GM19351 (cell line): ENCODE measurements at regions not wholly inside any gene's neighbourhood (a gene's known extent, or its start where the extent isn't known, plus 50 kb on each side); places are given as distances from the start of the nearest gene placed in this dataset.
A peak's percentile ranks its signal among the peaks of the same experiment; 100 is the strongest.
"Not testable (repeated sequence)": the region's sequence is repeated elsewhere in the genome, so short reads cannot be mapped to it uniquely, and the experiment has no call there.

Experiments used
- ATAC-seq: cut with Tn5 transposase; IDR thresholded peaks from one replicate; pipeline ENCODE4 v1.9.1; 2021; ENCODE audit warnings: mild to moderate bottlenecking, moderate library complexity; ENCODE audit not compliant: unreplicated experiment

DNA sequence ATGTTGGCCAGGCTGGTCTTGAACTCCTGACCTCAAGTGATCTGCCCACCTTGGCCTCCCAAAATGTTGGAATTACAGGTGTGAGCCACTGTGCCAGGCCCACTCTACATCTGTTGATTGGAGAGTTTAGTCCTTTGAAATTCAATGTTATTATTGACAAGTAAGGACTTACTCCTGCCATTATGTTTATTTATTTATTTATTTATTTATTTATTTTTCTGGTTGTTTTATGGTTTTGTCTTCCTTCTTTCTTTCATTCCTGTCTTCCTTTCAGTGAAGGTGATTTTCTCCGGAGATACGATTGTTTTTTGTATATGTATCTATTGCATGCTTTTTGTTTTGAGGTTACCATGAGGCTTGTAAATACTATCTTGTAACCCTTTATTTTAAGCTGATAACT lies 602.6 kb downstream of the EPM2A start:
- no peak for ATAC-seq

DNA sequence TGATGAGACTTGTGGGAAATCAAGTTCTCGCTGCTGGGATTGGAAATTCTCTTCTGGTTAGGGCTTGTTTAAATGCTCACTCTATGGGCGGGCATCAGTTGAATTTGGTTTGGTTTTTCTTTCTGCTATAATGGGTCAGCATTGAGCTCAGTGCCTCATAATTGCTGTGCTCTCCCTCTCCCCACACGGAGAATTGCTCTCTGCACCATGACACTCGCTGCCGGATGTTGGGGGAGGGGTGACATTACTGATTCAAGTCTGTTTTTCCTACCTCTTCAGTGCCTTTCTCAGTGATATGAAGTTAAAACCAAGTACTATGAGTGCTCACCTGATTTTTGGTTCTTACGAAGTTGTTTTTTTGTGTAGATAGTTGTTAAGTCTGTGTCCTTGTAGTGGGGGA lies 599.6 kb downstream of the EPM2A start:
- no peak for ATAC-seq

DNA sequence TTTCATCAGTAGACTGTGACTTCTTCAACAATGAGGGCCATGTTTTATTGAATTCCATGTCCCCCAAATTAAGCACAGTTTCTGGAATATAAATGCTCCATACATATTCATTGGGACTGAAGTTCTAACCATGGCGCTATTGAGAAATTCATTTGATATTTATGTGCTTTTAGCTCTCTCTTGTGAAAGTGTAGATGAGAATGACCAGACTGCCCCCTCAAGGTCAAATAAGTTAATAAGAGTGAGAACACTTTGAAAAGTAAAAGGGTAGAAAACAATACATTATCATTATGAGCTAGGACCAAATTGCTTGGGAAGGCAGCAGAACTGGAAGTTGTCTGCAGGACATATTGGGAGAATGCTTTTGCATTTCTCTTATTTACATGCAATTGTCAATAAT lies 597.9 kb downstream of the EPM2A start:
- ATAC-seq: no peak

DNA sequence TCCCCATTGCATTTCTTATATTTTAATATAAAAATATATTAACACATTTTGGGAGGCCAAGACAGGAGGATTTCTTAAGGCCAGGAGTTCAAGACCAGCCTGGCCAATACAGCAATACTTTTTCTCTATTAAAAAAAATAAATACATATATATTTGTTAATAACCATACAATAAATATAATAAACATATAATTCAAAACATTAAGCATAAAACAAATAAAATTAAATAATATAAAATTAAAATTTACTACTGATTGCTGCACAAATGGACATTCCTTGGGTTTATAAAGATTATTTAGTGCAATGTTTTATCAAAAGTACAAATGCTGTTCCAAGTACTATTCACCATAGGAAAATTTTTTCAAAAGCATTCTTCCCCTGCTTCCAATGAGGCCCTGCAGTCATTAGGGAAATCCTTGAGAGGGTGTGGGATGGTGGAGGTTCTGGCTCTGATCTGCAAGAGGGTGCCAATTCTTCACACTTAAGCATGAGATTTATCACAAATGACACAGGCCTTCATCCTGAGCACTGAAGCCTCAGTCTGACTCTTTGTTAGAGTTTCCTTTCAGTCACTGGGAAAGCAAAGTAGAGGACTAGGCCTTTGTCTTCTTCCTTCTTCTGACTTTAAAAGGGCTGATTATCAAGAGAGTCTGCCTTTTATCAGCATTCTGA lies 596.7 kb downstream of the EPM2A start:
- ATAC-seq: no peak

DNA sequence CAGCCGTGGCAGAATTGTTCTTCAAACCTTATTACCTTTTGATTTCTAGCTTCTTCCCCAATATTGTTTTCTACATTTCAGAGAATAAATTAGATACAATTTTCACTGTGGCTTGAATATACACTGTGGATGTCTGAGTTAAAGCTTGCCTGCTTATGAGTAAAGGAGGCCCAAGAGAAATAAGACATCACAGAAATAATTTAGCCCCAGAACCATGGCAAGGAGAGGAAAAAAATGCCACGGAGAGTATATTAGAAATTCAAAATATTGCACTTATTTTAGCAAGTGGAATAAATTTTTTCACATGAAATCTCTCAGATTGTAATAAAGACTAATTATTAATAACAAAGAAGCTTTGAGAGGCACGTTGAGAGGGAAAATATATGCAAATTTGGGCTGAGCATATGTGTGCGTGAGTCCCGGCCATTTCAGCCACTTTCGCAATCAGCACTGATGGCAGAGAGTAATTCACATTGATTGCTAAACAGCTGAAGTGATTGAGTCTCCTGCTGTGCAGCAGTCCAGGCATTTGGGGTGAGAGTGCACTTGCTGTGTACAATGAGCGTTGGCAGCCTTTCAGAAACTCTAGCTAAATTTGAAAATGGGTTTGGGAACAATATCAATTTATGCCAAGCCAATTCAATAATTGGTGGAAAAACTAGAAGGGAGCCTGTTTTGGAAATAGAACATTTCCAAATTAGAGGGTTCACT lies 596.0 kb downstream of the EPM2A start:
- no peak for ATAC-seq

DNA sequence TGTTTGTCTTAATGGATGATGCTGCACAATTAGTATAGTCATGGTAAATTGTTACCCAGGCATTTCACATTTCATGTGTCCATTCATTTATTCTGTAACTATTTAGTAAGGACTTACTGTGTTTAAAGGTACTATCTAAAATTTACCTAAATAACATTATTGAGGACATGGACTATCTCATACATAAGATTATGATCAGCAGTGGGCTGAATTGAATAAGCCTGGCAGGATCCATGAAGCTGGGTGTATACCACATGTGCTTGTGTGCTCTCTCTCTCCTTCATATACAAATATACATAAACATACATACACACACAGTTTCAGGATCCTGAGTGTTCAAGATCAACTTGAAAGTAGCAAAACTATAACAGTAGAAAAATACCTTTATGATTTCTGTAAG lies 595.4 kb downstream of the EPM2A start:
- ATAC-seq: no peak

DNA sequence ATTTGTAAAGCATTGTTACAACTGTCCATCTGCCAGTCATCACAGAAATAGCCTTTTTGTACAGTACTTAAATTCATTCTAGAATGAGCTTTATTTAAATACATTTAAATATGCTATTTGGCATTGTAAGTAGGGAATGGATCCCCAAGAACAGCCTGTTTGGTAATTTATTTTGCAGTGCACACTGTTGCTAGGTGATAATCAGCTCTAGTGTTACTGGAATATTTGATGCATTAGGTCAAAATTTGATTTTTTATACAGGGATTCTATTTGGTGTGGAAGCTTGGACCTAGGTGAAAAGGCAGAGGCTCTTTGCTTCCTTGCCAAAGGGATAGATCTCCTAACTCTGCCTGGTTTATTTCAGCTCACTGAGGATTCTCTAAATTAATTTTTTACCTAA lies 593.7 kb downstream of the EPM2A start:
- no peak for ATAC-seq

DNA sequence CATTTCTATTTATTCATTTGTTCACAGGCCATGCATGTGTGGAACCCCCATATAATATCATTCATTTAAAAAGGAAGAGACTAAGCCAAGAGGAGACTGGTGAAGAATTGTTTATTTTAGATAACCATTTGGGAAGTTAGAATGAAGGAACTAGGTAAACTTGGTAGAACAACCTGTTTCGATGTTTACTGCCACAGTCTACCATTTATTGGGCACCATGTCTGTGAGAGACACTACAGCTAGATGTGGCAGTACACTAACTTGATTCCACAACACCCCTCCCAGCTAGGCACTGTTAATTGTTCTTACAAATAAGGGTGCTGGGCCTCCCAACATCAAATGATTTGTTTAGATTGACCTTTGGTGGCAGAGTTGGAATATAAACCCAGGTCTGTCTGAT lies 592.4 kb downstream of the EPM2A start:
- no peak for ATAC-seq

DNA sequence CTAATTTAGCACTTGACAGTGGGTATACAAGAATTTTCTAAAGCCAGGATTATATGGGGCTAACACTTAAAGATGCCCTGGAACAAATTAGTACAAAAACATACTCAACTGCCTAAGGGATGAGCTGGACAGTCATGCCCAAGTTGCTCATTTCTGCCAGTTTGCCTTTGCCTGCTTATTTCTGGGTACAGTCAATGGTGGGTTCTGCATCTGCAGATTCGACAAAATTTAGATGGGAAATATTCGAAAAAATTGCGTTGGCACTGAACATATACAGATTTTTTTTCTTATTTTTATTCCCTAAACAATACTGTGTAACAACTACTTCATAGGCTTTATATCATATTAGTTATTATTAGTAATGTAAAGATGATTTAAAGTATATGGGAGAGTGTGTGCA lies 591.9 kb downstream of the EPM2A start:
- ATAC-seq: no peak

DNA sequence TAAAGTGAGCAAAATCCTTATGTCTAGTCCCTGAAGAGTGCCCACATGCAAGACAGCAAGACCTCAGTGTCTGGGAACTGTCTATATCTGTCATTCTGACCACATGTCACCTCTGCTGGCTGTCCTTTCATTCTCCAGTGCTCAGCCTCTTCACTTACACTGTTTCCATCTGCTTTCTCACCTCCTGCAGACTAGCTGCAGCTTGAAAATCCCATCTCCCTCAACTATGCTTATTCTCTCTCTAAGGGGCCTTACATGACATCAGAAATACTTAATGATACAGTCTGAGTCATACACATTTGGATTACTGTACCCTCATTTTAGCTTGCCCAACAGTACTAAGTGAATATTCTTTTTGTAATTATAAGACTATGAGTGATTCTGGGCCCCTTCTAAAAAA lies 587.8 kb downstream of the EPM2A start:
- peak; percentile 13 for ATAC-seq

DNA sequence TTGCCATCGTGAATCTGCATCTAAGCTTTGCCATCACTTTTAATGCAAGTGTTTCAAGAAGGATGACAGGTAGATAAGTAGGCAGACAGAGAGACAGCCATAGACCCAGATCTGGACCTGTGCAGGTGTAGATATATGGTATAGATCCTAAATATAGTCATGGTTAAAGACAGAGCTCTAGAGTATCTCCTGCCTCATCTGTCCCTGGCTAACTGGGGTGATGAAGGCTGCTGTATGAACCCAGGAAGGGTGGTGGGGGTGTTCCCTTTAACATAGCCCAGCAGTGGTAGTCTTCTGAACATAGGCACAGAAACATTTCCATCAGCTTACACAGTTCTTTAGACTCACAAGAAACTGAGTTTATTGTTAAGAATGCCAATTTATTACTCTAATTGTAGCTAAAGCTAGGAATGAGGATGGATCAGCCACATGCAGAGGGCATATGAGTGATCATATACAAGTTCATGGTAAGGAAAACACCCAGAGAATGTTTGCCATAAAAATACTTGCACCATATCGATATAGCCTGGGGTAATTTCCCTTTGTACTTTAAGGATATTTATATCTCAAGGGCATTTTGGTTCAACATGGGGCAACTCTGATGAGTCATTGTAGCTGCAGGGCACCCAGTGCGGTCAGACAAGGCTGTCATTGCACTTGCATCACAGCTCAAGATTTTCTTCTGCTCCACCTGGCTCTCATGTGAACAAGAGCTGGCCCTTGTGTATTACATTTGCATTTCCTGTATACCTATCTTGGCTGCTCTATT lies 587.2 kb downstream of the EPM2A start:
- ATAC-seq: peak; percentile 69

DNA sequence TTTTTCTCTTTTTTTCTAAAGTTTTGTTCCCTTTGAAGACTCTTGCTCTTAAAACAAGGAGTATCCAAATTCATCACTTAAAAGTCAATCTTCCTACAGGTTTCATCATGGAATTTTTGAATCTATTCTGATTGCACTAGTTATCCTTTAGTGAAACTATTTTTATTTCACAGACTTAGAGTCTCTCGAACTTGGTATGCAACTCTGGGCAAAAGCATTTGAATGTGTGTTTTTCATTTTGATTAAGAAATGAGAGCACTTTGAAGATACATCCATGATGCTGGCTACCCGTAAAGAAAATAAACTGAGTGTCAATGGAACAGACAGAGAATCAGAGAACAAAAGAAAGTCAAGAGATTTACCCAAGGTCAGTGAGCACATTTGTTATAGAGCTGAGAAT lies 586.5 kb downstream of the EPM2A start:
- ATAC-seq: no peak

DNA sequence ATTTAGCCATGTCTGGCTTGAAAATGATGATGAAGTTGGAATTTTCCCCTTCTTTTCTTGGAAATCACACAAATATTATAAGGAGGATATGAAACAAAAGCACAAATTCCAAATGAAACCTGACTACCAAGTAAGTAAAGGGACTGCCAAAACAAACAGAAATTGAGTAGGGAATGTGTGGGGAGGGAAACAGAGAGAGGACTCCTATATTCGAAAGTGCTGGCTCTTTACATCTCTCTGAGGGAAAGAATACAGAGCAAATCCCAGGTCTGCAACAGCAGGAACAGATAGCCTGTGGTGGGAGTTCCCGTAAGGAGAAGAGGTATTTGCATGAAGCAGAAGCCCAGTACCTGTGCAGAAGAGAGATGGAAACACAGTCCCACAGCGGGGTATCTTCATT lies 583.7 kb downstream of the EPM2A start:
- ATAC-seq: no peak

DNA sequence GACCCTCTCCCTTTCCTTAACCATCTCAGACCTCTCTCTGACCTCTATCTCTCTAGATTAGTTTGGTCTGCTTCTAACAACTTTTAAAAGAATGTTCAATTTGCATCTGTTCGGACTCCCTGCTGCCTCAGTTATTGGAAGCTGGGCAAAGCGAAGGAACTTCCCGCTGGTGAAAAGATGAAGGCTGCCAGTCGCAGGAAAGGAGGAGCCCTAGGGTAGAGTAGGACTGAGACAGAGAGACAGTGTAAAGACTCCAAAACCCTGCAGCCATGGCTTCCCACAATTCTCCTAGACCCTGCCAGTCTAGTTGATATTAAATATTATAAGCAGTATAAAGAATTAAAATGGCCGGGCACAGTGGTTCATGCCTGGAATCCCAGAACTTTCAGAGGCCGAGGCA lies 581.8 kb downstream of the EPM2A start:
- ATAC-seq: no peak

DNA sequence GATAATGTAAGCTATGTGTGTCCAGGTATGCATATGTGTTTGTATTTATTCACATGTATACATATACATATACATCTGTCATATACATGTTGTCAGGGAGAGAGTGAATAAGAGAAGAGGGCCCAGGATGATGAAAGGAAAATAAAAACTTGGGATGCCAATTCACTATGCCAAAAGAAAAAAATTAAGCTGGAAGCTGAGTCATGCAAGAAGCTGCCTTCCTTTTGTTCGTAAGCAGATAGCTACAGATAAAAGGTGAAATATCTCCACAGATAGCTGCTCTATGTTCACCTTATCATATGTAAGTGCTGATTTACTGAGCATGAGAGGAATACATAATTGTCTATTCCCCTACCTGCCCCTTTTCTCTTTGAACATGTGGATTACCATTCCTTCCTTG lies 579.9 kb downstream of the EPM2A start:
- no peak for ATAC-seq

DNA sequence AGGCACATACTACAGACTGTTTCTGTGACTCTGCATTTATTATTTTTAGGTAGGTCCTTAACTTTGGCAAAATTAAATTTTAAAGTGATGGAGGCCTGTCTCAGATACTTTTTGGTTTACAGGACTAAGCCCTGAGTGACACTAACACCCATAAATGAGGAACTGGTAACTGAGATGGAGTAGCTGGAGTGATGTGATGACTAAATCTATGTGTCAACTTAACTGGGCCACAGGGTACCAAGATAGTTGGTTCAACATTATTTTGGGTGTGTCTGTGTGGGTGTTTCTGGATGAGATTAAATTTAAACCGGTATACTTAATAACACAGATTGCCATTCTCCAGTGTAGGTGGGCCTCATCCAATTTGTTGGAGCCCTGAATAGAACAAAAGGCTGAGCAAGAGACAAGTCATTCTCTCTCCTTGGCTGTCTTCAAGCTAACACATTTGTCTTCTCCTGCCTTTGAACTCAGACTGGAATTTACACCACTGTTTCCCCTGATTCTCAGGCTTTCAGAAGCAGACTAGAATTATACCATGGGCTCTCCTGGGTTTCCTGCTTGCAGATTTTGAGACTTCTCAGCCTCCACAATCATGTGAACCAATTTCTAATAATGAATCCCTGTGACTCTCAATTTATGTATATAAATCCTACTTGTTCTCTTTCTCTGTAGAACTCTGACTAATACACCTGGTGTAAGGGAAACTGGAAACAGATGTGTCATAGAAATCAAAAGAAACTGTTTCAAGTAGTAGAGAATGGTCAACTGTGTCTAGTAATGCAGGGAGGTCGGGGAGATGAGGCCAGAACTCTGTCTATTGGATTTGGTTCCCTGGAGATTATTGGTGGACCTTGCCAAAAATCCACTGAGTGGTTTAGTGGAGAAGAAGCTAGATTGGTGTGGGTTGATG lies 579.2 kb downstream of the EPM2A start:
- ATAC-seq: peak; percentile 86

DNA sequence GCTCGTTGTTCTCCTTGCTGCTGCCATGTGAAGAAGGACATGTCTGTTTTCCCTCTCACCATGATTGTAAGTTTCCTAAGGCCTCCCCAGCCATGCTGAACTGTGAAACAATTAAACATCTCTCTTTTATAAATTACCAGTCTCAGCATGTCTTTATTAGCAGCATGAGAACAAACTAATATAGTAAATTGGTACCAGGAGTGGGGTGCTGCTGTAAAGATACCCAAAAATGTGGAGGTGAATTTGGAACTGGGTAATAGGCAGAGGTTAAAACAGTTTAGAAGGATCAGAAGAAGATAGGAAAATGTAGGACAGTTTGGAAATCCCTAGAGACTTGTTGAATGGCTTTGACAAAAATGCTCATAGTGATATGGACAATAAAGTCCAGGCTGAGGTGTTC lies 576.7 kb downstream of the EPM2A start:
- ATAC-seq: not testable (repeated sequence)

DNA sequence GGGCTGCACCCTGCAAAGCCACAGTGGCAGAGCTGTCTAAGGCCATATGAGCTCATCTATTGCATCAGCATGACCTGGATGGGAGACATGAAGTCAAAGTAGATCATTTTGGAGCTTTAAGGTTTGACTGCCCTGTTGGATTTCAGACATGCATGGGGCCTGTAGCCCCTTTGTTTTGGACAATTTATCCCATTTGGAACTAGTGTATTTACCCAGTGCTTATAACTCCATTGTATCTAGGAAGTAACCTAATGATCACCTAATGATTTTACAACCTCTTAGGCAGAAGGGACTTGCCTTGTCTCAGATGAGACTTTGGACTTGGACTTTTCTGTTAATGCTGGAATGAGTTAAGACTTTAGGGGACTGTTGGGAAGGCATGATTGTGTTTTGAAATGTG lies 575.4 kb downstream of the EPM2A start:
- no peak for ATAC-seq

DNA sequence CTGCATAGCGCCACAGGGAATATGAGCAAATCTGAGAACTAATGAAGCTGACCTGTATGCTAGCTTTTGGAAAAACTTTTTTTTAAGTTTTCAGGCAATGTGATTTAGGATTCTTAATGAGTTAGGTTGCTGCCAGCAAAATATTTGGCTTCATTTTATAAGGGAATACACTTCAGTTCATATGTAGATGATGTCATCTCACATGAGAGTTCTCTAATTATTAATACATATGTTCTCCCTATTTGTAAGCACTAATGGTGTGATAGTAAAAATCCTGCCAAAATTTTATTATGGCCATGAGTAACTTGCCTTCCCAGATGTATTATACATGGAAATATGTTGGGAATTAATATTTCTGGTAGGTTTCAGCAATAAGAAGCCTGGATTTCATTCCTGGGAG lies 573.8 kb downstream of the EPM2A start:
- no peak for ATAC-seq

DNA sequence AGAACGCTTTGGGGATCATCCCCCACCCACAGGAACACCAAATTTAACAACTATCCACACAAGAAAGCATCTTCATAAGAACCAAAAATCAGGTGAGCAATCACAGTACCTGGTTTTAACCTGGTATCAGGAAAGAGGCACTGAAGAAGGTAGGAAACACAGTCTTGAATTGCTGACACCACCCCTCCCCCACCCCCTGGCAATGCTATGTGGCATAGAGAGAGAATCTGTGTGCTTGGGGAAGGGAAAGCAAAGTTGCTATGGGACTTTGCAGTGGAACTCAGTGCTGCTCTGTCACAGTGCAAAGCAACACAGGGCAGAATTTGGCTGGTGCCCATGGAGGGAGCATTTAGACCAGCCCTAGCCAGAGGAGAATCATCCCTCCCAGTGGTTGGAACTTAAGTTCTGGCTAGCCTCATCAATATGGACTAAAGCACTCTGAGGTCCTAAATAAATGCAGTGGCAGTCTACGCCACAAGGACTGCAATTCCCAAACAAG lies 565.5 kb downstream of the EPM2A start:
- ATAC-seq: no peak

DNA sequence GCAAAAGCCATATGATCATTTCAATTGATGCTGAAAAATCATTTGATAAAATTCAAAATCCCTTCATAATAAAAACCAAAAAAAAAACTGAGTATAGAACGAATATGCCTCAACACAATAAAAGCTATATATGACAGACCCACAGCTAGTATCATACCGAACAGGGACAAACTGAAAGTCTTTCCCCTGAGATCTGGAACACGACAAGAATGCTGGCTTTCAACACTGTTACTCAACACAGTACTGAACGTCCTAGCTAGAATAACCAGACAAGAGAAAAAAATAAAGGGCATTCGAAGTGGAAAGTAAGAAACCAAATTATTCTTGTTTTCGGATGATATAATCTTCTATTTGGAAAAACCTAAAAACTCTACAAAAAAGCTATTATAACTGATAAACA lies 559.9 kb downstream of the EPM2A start:
- no peak for ATAC-seq
